Fibroblast of lung (primary cell): ENCODE measurements at regions not wholly inside any gene's neighbourhood (a gene's known extent, or its start where the extent isn't known, plus 50 kb on each side); places are given as distances from the start of the nearest gene placed in this dataset.

Experiments used
- CTCF ChIP-seq, 2 donors: IDR thresholded peaks in 1 of 2; conservative IDR thresholded peaks in 1 of 2; 1 replicate in 1 of 2; 2 replicates in 1 of 2; pipeline ENCODE4 v1.5.1; 2011 to 2012; ENCODE audit warnings: low read length in 2 of 2, control low read depth in 1 of 2, inconsistent platforms in 1 of 2, low read depth in 1 of 2, mild to moderate bottlenecking in 1 of 2
- EZH2 ChIP-seq: IDR thresholded peaks from 2 replicates; pipeline ENCODE4 v1.5.1; 2012; ENCODE audit warnings: low read length, control low read depth, mild to moderate bottlenecking; ENCODE audit errors: missing control alignments

GRCh38 chr15:61518191-61518950 lies 289.3 kb upstream of the RORA start:
- TF ChIP-seq CTCF (conservative IDR thresholded peaks at IDR 0.05 in 1 of 2, IDR thresholded peaks at IDR 0.05 in 1 of 2; ENCODE audit: low read depth in 1 of 2, low read length in 2 of 2) (no peak), EZH2 (no peak)
